ENCODE measurements at regions not wholly inside any gene's neighbourhood (a gene's known extent, or its start where the extent isn't known, plus 50 kb on each side); places are given as distances from the start of the nearest gene placed in this dataset. TPM values are rescaled to one million over a fixed set of nuclear protein-coding genes. Genes with fewer than 3 reads are reported as not detected.

- H2AFZ ChIP-seq (ENCODE audit: low read length) = no peak overlapping the region
- H3K9ac ChIP-seq (ENCODE audit: low read length) = no peak overlapping the region
- no peak overlapping the region for H3K4me3 ChIP-seq (ENCODE audit: low read length)
- peaks cover 11% of the 10 kb centered on the region; the same call in 1 of the 2 replicates for H3K9me3 ChIP-seq (ENCODE audit: low read length)
- H4K20me1 ChIP-seq (ENCODE audit: insufficient read depth, low read depth, low read length) = no peaks in the 10 kb centered on the region
- H3K79me2 ChIP-seq (ENCODE audit: low read length) = no peaks in the 10 kb centered on the region
- DNase-seq = no peak
- no peak overlapping the region for H3K27ac ChIP-seq (ENCODE audit: low read length)
- H3K36me3 ChIP-seq (ENCODE audit: insufficient read depth, low read length) = no peaks in the 10 kb centered on the region
- no peaks in the 10 kb centered on the region for H3K9me2 ChIP-seq (replicated peaks; ENCODE audit: insufficient read depth, low read length)
- no peak overlapping the region for H3K4me2 ChIP-seq (ENCODE audit: low read depth, low read length, poor library complexity, severe bottlenecking)
- no peaks in the 10 kb centered on the region for H3K27me3 ChIP-seq (ENCODE audit: low read length)
- H3K4me1 ChIP-seq (ENCODE audit: low read length) = no peaks in the 10 kb centered on the region
Measured at GRCh38 chr5:24712947-24713346, 68.2 kb upstream of the CDH10 start.

GRCh38 chr5:24712047-24712446 is 67.3 kb upstream of the CDH10 start:
- H4K20me1 ChIP-seq (ENCODE audit: insufficient read depth, low read depth, low read length) = no peaks in the 10 kb centered on the region
- H3K27me3 ChIP-seq (ENCODE audit: low read length) = no peaks in the 10 kb centered on the region
- H3K36me3 ChIP-seq (ENCODE audit: insufficient read depth, low read length) = no peaks in the 10 kb centered on the region
- no peak for DNase-seq
- no peaks in the 10 kb centered on the region for H3K4me1 ChIP-seq (ENCODE audit: low read length)
- no peak overlapping the region for H3K4me2 ChIP-seq (ENCODE audit: low read depth, low read length, poor library complexity, severe bottlenecking)
- no peak overlapping the region for H3K9ac ChIP-seq (ENCODE audit: low read length)
- no peaks in the 10 kb centered on the region for H3K9me2 ChIP-seq (replicated peaks; ENCODE audit: insufficient read depth, low read length)
- H2AFZ ChIP-seq (ENCODE audit: low read length) = no peak overlapping the region
- H3K27ac ChIP-seq (ENCODE audit: low read length) = no peak overlapping the region
- H3K4me3 ChIP-seq (ENCODE audit: low read length) = no peak overlapping the region
- no peaks in the 10 kb centered on the region for H3K79me2 ChIP-seq (ENCODE audit: low read length)
- peaks cover 11% of the 10 kb centered on the region; the same call in 1 of the 2 replicates for H3K9me3 ChIP-seq (ENCODE audit: low read length)

GRCh38 chr5:24703934-24704333 is 59.2 kb upstream of the CDH10 start:
- Histone ChIP-seq H2AFZ (ENCODE audit: low read length) (no peak overlapping the region), H3K9me3 (ENCODE audit: low read length) (peaks cover 11% of the 10 kb centered on the region)
- no peak for DNase-seq

More at GRCh38 chr5:24703934-24704333, 59.2 kb upstream of the CDH10 start:
- Histone ChIP-seq H3K4me2 (ENCODE audit: low read depth, low read length, poor library complexity, severe bottlenecking) (no peak overlapping the region), H3K9me2 (replicated peaks; ENCODE audit: insufficient read depth, low read length) (no peaks in the 10 kb centered on the region), H4K20me1 (ENCODE audit: insufficient read depth, low read depth, low read length) (no peaks in the 10 kb centered on the region), H3K27ac (ENCODE audit: low read length) (no peak overlapping the region), H3K79me2 (ENCODE audit: low read length) (no peaks in the 10 kb centered on the region), H3K4me3 (ENCODE audit: low read length) (no peak overlapping the region), H3K9ac (ENCODE audit: low read length) (no peak overlapping the region), H3K36me3 (ENCODE audit: insufficient read depth, low read length) (no peaks in the 10 kb centered on the region), H3K27me3 (ENCODE audit: low read length) (no peaks in the 10 kb centered on the region), H3K4me1 (ENCODE audit: low read length) (no peaks in the 10 kb centered on the region)

Small RNA genes lying in the stretch of these regions (small RNA-seq; reads per million reads assigned to genes)
- not detected for gene AC022140.2
- gene AC106754.2 = not detected
- not detected for gene BTG4P1
- not detected for gene RF00019
- not detected for gene RF00070
- not detected for gene RNU6-374P
